K562 (cell line): ENCODE measurements at regions not wholly inside any gene's neighbourhood (a gene's known extent, or its start where the extent isn't known, plus 50 kb on each side); places are given as distances from the start of the nearest gene placed in this dataset.

Source experiments
- ATAC-seq: fragments of 200-7000 bp; cut with Tn5 transposase; 3 replicates; pipeline ENCODE4 v1.9.1; 2020; ENCODE audit warnings: moderate library complexity
- BruUV-seq: library from RNA; stranded (reverse); fragments of 400-500 nt; replicated peaks from 2 replicates; lab custom pipeline; 2021; lab: Mats Ljungman, UMichigan
- CTCF ChIA-PET: fragments of 300-600 bp; formaldehyde crosslinking; extraction: SDS; loops from one replicate; lab custom pipeline; 2021; ENCODE audit warnings: low intra/inter-chr PET ratio; lab: Yijun Ruan, JAX
- POLR2A ChIA-PET: fragments of 300-600, 350-650 bp; sonication (Branson Sonifier 250); formaldehyde crosslinking; extraction: SDS; loops from one replicate; lab custom pipeline; 2021; ENCODE audit warnings: antibody characterized with exemption, inconsistent platforms; lab: Yijun Ruan, JAX
- DNase-seq, 4 experiments: peaks; one replicate each; pipeline versions ENCODE4 v3.0.0 to v3.0.0-alpha.2; 2011 to 2018; ENCODE audit warnings: low spot score in 3 of 4, mixed read lengths in 3 of 4; ENCODE audit errors: extremely low read depth in 1 of 4
- FAIRE-seq: peaks from 2 replicates; lab custom pipeline; 2011; peaks lifted over from hg19 to GRCh38; lab: Jason Lieb, UNC
- H2AFZ ChIP-seq: 2 replicates; pipeline ENCODE4 v1.6.0; 2011; ENCODE audit warnings: low read depth, low read length, control low read depth, inconsistent platforms
- H3K27ac ChIP-seq: fragments of 200-600 bp; 3 replicates; pipeline ENCODE4 v1.8.0; 2011; ENCODE audit warnings: low read depth, mild to moderate bottlenecking, control low read depth, inconsistent platforms, low read length, moderate library complexity, mixed read lengths; ENCODE audit errors: extremely low read depth
- H3K27me3 ChIP-seq, 2 experiments: fragments of 300-600 bp in 1 of 2; 2 replicates in 1 of 2; 3 replicates in 1 of 2; pipeline versions ENCODE4 v1.6.0 to v1.8.0; 2011; ENCODE audit warnings: inconsistent platforms in 2 of 2, low read length in 2 of 2, mild to moderate bottlenecking in 1 of 2, mixed read lengths in 1 of 2, moderate library complexity in 1 of 2; ENCODE audit not compliant: control insufficient read depth in 2 of 2, insufficient read depth in 2 of 2
- H3K36me3 ChIP-seq: fragments of 300-600 bp; 3 replicates; pipeline ENCODE4 v1.8.0; 2011; ENCODE audit warnings: mild to moderate bottlenecking, low read length, inconsistent platforms; ENCODE audit not compliant: control insufficient read depth, insufficient read depth
- H3K4me1 ChIP-seq, 2 experiments: fragments of 200-600 bp in 1 of 2; replicated peaks in 1 of 2; 2 replicates in 1 of 2; 3 replicates in 1 of 2; pipeline versions ENCODE4 v1.5.1 to v1.8.0; 2011; ENCODE audit warnings: inconsistent platforms in 2 of 2, low read length in 2 of 2, mild to moderate bottlenecking in 1 of 2, mixed read lengths in 1 of 2, moderate library complexity in 1 of 2; ENCODE audit not compliant: control insufficient read depth in 2 of 2, insufficient read depth in 2 of 2
- H3K4me2 ChIP-seq: 2 replicates; pipeline ENCODE4 v1.6.1; 2011; ENCODE audit warnings: low read length, control low read depth, inconsistent platforms, mixed read lengths; ENCODE audit not compliant: insufficient read depth
- H3K4me3 ChIP-seq: fragments of 200-600 bp; sonication (generic), shearing (Covaris generic); 2 replicates; pipeline ENCODE4 v1.5.1; 2016; ENCODE audit warnings: control low read depth, inconsistent platforms
- H3K79me2 ChIP-seq: fragments of 200-600 bp; 3 replicates; pipeline ENCODE4 v1.8.0; 2011; ENCODE audit warnings: low read length, inconsistent platforms; ENCODE audit not compliant: control insufficient read depth, insufficient read depth
- H3K9ac ChIP-seq, 2 experiments: 2 replicates each; pipeline versions ENCODE4 v1.6.0 to v1.6.1; 2011; ENCODE audit warnings: low read depth in 2 of 2, low read length in 2 of 2, control low read depth in 1 of 2, inconsistent platforms in 1 of 2, mild to moderate bottlenecking in 1 of 2, mixed read lengths in 1 of 2; ENCODE audit not compliant: insufficient read depth in 1 of 2
- H3K9me1 ChIP-seq: one replicate; pipeline ENCODE4 v1.6.0; 2011; ENCODE audit warnings: inconsistent platforms, mild to moderate bottlenecking, low read length, moderate library complexity; ENCODE audit not compliant: control insufficient read depth, insufficient read depth
- H3K9me3 ChIP-seq: replicated peaks from 2 replicates; pipeline ENCODE4 v1.5.1; 2011; ENCODE audit warnings: low read depth, low read length, inconsistent platforms; ENCODE audit not compliant: control insufficient read depth, insufficient read depth
- H4K20me1 ChIP-seq: replicated peaks from 2 replicates; pipeline ENCODE4 v1.6.1; 2011; ENCODE audit warnings: low read length, inconsistent platforms, mixed read lengths; ENCODE audit not compliant: control insufficient read depth, insufficient read depth
- ERF ChIP-seq: fragments of 450-650 bp; formaldehyde crosslinking; IDR thresholded peaks from 2 replicates; pipeline ENCODE4 v1.4.0; 2020; ENCODE audit warnings: mild to moderate bottlenecking, mixed read lengths
- GTF2A2 ChIP-seq: IDR thresholded peaks from 2 replicates; pipeline ENCODE4 v1.6.1; 2016; ENCODE audit warnings: mild to moderate bottlenecking, missing genetic modification characterization, missing compliant biosample characterization
- HDGF ChIP-seq: fragments of 450-650 bp; IDR thresholded peaks from 2 replicates; pipeline ENCODE4 v1.6.1; 2016
- KLF6 ChIP-seq: fragments of 250-450 bp; sonication (Bioruptor Pico); IDR thresholded peaks from 2 replicates; pipeline ENCODE4 v1.4.0; 2020; ENCODE audit warnings: mild to moderate bottlenecking, moderate library complexity, borderline replicate concordance
- LEF1 ChIP-seq: fragments of 450-650 bp; IDR thresholded peaks from 2 replicates; pipeline ENCODE4 v1.6.1; 2016; ENCODE audit warnings: mild to moderate bottlenecking
- MIER1 ChIP-seq: fragments of 450-650 bp; IDR thresholded peaks from 2 replicates; pipeline ENCODE4 v1.6.1; 2016; ENCODE audit warnings: antibody characterized with exemption, mild to moderate bottlenecking, low read depth
- SRF ChIP-seq, 2 experiments: fragments of 250-450, 450-650 bp in 1 of 2; sonication (Bioruptor Pico) in 1 of 2; sonication (generic) in 1 of 2; formaldehyde crosslinking; IDR thresholded peaks; 2 replicates each; pipeline versions ENCODE4 v1.5.0 to v1.5.1; 2020 to 2022; ENCODE audit warnings: mild to moderate bottlenecking in 1 of 2, missing genetic modification reagents in 1 of 2
- TAF15 ChIP-seq: fragments of 200-400 bp; formaldehyde crosslinking; IDR thresholded peaks from 2 replicates; pipeline ENCODE4 v1.6.1; 2017; ENCODE audit warnings: mild to moderate bottlenecking, low read depth, low read length, moderate library complexity
- YY1 ChIP-seq, 3 experiments: IDR thresholded peaks; 2 replicates each; pipeline ENCODE4 v1.6.1; 2011; ENCODE audit warnings: low read length in 2 of 3, mild to moderate bottlenecking in 2 of 3, moderate library complexity in 2 of 3, borderline replicate concordance in 1 of 3, control low read depth in 1 of 3, low read depth in 1 of 3; ENCODE audit not compliant: insufficient read depth in 3 of 3, insufficient replicate concordance in 2 of 3, control insufficient read depth in 1 of 3, insufficient read length in 1 of 3; ENCODE audit errors: extremely low read depth in 1 of 3
- ZBTB1 ChIP-seq: sonication (generic); formaldehyde crosslinking; IDR thresholded peaks from 2 replicates; pipeline ENCODE4 v1.8.1; 2023; ENCODE audit warnings: missing genetic modification reagents, low read depth, mild to moderate bottlenecking, borderline replicate concordance
- ZNF133 ChIP-seq: fragments of 250-450 bp; sonication (Bioruptor Pico); IDR thresholded peaks from 2 replicates; pipeline ENCODE4 v1.4.0; 2020; ENCODE audit warnings: mild to moderate bottlenecking
- ZNF561 ChIP-seq: fragments of 450-650 bp; formaldehyde crosslinking; conservative IDR thresholded peaks from 2 replicates; pipeline ENCODE4 v1.4.0; 2020; ENCODE audit warnings: mild to moderate bottlenecking, moderate library complexity
- ZNF699 ChIP-seq: fragments of 250-450 bp; sonication (Bioruptor Pico); IDR thresholded peaks from 2 replicates; pipeline ENCODE4 v1.8.0; 2021; ENCODE audit warnings: mild to moderate bottlenecking, moderate library complexity; ENCODE audit not compliant: insufficient replicate concordance
- WGBS: fragments of 100-300 bp; shearing (Covaris generic); methylation state at CpG from one replicate; pipeline ENCODE4 v1.1.6; 2016; ENCODE audit warnings: low coverage, mixed read lengths; ENCODE audit not compliant: insufficient coverage; ENCODE audit errors: missing lambda C conversion rate; 5-methylcytosine and 5-hydroxymethylcytosine counted together
- in situ Hi-C: fragments of 300-500 bp; cut with MboI; formaldehyde crosslinking; loops from 4 replicates; pipeline ENCODE4 v1.15.0; 2018; ENCODE audit warnings: inconsistent platforms, mixed read lengths
- intact Hi-C: fragments of 100-400 bp; cut with micrococcal nuclease; formaldehyde crosslinking; loops from 2 replicates; pipeline ENCODE4 v1.14.2; 2022
- TF ChIP-seq, protein P1 (sequence below): fragments of 250-450 bp; sonication (Bioruptor Pico); IDR thresholded peaks from 2 replicates; pipeline ENCODE4 v1.5.0; 2021
- TF ChIP-seq, protein P2 (sequence below): fragments of 450-650 bp; formaldehyde crosslinking; IDR thresholded peaks from 2 replicates; pipeline ENCODE4 v1.4.0; 2020; ENCODE audit warnings: mild to moderate bottlenecking
- TF ChIP-seq, protein P3 (sequence below), 2 experiments: fragments of 450-650 bp in 1 of 2; sonication (generic) in 1 of 2; formaldehyde crosslinking; conservative IDR thresholded peaks; 2 replicates each; pipeline versions ENCODE4 v1.4.0 to v1.8.1; 2020 to 2022; ENCODE audit warnings: mild to moderate bottlenecking in 1 of 2, missing genetic modification reagents in 1 of 2

DNA sequence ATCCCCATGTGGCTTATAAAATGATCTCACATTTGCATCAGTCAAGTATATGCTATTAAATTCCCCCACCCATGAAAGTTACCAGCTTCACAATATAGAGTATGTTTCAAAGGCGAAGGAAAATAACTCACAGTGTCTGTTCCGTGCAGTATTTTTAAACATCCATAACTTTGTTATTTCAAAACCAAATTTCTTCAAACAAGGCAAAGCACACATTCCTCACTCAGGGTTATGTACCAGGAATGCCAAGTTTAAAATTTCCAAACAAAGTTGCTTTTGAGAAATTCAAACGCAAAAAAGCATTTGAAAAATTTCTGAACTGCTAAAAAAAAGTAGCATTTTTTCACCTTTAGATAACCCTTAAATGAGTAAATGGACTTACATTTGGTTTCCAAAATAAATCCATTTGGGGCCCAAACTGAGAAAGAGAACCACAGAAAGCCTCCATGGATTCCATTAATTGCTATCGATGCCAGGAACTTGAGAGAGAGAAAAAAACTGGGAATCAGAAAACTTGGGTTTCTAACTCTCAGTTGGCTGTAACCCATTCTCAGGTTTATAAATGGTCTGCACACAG is 149.5 kb downstream of the SLC30A10 start (continued):
- TF ChIP-seq ZBTB1 (CRISPR knock-in tag): no peak
- TF ChIP-seq, protein P1, sequence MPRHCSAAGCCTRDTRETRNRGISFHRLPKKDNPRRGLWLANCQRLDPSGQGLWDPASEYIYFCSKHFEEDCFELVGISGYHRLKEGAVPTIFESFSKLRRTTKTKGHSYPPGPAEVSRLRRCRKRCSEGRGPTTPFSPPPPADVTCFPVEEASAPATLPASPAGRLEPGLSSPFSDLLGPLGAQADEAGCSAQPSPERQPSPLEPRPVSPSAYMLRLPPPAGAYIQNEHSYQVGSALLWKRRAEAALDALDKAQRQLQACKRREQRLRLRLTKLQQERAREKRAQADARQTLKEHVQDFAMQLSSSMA (CRISPR knock-in tag): no peak
- no peak for TF ChIP-seq HDGF
- no peak for TF ChIP-seq GTF2A2 (tag)
- no peak for TF ChIP-seq LEF1

DNA sequence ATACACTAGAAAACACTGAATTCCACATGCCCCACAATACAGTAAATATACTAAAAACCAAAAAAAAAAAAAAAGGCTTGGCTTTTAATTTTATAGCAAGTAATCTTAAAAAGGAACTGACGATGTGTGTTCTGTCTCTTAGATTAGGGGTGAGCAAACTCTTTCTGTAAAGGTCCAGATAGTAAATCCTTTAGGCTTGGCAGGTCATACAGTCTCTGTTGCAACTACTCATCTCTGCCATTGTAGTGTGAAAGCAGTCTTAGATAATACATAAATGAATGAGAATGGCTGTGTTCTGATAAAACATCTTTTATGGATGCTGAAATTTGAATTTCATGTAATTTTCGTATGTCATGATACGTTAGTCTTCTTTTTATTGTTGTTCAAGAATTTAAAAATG is 150.2 kb downstream of the SLC30A10 start:
- no peak for DNase-seq
- H3K9me3 ChIP-seq: no peaks in the 10 kb centered on the region
- no peaks in the 10 kb centered on the region for H4K20me1 ChIP-seq
- H3K9ac ChIP-seq: no peak overlapping the region
- POLR2A ChIA-PET: no interaction called here
- no peak overlapping the region for H2AFZ ChIP-seq
- no peaks in the 10 kb centered on the region for H3K79me2 ChIP-seq
- no peak for TF ChIP-seq SRF (CRISPR knock-in tag; IDR thresholded peaks at IDR 0.05)
- no peak for TF ChIP-seq KLF6 (CRISPR knock-in tag)
- TF ChIP-seq YY1 (IDR thresholded peaks at IDR 0.05; ENCODE audit: borderline replicate concordance in 1 of 3, control insufficient read depth in 1 of 3, extremely low read depth in 1 of 3, insufficient read depth in 3 of 3, insufficient read length in 1 of 3, insufficient replicate concordance in 2 of 3, low read depth in 1 of 3, low read length in 2 of 3): no peak
- TF ChIP-seq, protein P2, sequence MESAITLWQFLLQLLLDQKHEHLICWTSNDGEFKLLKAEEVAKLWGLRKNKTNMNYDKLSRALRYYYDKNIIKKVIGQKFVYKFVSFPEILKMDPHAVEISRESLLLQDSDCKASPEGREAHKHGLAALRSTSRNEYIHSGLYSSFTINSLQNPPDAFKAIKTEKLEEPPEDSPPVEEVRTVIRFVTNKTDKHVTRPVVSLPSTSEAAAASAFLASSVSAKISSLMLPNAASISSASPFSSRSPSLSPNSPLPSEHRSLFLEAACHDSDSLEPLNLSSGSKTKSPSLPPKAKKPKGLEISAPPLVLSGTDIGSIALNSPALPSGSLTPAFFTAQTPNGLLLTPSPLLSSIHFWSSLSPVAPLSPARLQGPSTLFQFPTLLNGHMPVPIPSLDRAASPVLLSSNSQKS: no peak
- TF ChIP-seq ERF (CRISPR knock-in tag): no peak
- TF ChIP-seq MIER1: no peak
- TF ChIP-seq ZNF699 (CRISPR knock-in tag): no peak
- TF ChIP-seq ZNF133 (CRISPR knock-in tag): no peak
- no peak for TF ChIP-seq TAF15
- TF ChIP-seq, protein P3, sequence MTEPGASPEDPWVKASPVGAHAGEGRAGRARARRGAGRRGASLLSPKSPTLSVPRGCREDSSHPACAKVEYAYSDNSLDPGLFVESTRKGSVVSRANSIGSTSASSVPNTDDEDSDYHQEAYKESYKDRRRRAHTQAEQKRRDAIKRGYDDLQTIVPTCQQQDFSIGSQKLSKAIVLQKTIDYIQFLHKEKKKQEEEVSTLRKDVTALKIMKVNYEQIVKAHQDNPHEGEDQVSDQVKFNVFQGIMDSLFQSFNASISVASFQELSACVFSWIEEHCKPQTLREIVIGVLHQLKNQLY (CRISPR knock-in tag; conservative IDR thresholded peaks at IDR 0.05): no peak
- TF ChIP-seq ZNF561 (CRISPR knock-in tag): no peak
- H3K27me3 ChIP-seq: no peaks in the 10 kb centered on the region; a peak in 1 of 5 replicates
- no peaks in the 10 kb centered on the region for H3K9me1 ChIP-seq
- no peak overlapping the region for H3K4me2 ChIP-seq
- intact Hi-C loops (no loop called here), in situ Hi-C loops (no loop called here)
- no peaks in the 10 kb centered on the region for H3K36me3 ChIP-seq
- CTCF ChIA-PET: no interaction called here
- no peak for FAIRE-seq
- ATAC-seq: no peak
- 2% methylated on average over 3 of the region's 3 CpGs for WGBS
- no peak overlapping the region for H3K27ac ChIP-seq
- no peak overlapping the region for H3K4me3 ChIP-seq
- no TSS peak for BruUV-seq
- H3K4me1 ChIP-seq: no peaks in the 10 kb centered on the region
